ENCODE measurements at regions not wholly inside any gene's neighbourhood (a gene's known extent, or its start where the extent isn't known, plus 50 kb on each side); places are given as distances from the start of the nearest gene placed in this dataset.

DNA sequence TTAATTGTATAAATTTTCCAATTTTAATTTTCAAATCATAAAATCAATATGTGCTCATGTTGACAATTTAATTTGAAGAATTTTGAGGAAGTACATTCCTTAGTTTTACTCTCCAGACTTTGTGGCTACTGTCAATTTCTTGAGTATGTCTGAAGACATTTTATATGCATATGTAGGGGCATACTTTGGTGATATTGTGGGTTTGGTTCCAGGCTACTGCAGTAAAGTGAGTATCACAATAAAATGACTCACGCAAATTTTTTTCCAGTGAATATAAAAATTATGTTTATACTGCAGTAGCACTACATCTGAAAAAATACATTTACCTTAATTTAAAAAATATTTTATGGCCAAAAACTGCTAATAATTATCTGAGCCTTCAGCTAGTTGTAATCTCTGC is 123.2 kb upstream of the PLCL2 start:
- H3K9ac ChIP-seq (ENCODE audit: low read length): no peak overlapping the region
- H3F3A ChIP-seq (ENCODE audit: insufficient read depth, low read length, poor library complexity, severe bottlenecking): no peaks in the 10 kb centered on the region
- no peaks in the 10 kb centered on the region for H3K79me2 ChIP-seq (replicated peaks; ENCODE audit: insufficient read depth, low read length)
- H3K9me3 ChIP-seq (ENCODE audit: low read length): no peaks in the 10 kb centered on the region
- H3K27ac ChIP-seq (ENCODE audit: low read length): no peak overlapping the region
- no peaks in the 10 kb centered on the region for H3K9me2 ChIP-seq (ENCODE audit: insufficient read depth, low read length)
- no peaks in the 10 kb centered on the region for H3K27me3 ChIP-seq (ENCODE audit: insufficient read depth, low read depth, low read length)
- H3K4me3 ChIP-seq (ENCODE audit: low read length): no peak overlapping the region
- H3K4me2 ChIP-seq (ENCODE audit: low read length): no peak overlapping the region
- H4K20me1 ChIP-seq (ENCODE audit: insufficient read depth): no peaks in the 10 kb centered on the region
- H2AFZ ChIP-seq (ENCODE audit: low read depth, low read length): no peak overlapping the region
- no peaks in the 10 kb centered on the region for H3K36me3 ChIP-seq (ENCODE audit: insufficient read depth, low read length)
- TF ChIP-seq MXI1 (conservative IDR thresholded peaks at IDR 0.05; ENCODE audit: poor library complexity, severe bottlenecking): no peak
- no peak for TF ChIP-seq TAF1 (IDR thresholded peaks at IDR 0.05; ENCODE audit: low read depth)
- TF ChIP-seq EZH2 (IDR thresholded peaks at IDR 0.05; ENCODE audit: borderline replicate concordance, insufficient read depth, low read length, poor library complexity, severe bottlenecking): no peak
- no peak for TF ChIP-seq SMC3 (conservative IDR thresholded peaks at IDR 0.05; ENCODE audit: poor library complexity)
- TF ChIP-seq EP300 (conservative IDR thresholded peaks at IDR 0.05; ENCODE audit: poor library complexity, severe bottlenecking): no peak
- no peak for TF ChIP-seq POLR2AphosphoS5 (IDR thresholded peaks at IDR 0.05)
- TF ChIP-seq, protein P1, sequence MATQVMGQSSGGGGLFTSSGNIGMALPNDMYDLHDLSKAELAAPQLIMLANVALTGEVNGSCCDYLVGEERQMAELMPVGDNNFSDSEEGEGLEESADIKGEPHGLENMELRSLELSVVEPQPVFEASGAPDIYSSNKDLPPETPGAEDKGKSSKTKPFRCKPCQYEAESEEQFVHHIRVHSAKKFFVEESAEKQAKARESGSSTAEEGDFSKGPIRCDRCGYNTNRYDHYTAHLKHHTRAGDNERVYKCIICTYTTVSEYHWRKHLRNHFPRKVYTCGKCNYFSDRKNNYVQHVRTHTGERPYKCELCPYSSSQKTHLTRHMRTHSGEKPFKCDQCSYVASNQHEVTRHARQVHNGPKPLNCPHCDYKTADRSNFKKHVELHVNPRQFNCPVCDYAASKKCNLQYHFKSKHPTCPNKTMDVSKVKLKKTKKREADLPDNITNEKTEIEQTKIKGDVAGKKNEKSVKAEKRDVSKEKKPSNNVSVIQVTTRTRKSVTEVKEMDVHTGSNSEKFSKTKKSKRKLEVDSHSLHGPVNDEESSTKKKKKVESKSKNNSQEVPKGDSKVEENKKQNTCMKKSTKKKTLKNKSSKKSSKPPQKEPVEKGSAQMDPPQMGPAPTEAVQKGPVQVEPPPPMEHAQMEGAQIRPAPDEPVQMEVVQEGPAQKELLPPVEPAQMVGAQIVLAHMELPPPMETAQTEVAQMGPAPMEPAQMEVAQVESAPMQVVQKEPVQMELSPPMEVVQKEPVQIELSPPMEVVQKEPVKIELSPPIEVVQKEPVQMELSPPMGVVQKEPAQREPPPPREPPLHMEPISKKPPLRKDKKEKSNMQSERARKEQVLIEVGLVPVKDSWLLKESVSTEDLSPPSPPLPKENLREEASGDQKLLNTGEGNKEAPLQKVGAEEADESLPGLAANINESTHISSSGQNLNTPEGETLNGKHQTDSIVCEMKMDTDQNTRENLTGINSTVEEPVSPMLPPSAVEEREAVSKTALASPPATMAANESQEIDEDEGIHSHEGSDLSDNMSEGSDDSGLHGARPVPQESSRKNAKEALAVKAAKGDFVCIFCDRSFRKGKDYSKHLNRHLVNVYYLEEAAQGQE (IDR thresholded peaks at IDR 0.05; ENCODE audit: borderline replicate concordance): no peak
- TF ChIP-seq RAD21 (conservative IDR thresholded peaks at IDR 0.05): no peak
- TF ChIP-seq, protein P2, sequence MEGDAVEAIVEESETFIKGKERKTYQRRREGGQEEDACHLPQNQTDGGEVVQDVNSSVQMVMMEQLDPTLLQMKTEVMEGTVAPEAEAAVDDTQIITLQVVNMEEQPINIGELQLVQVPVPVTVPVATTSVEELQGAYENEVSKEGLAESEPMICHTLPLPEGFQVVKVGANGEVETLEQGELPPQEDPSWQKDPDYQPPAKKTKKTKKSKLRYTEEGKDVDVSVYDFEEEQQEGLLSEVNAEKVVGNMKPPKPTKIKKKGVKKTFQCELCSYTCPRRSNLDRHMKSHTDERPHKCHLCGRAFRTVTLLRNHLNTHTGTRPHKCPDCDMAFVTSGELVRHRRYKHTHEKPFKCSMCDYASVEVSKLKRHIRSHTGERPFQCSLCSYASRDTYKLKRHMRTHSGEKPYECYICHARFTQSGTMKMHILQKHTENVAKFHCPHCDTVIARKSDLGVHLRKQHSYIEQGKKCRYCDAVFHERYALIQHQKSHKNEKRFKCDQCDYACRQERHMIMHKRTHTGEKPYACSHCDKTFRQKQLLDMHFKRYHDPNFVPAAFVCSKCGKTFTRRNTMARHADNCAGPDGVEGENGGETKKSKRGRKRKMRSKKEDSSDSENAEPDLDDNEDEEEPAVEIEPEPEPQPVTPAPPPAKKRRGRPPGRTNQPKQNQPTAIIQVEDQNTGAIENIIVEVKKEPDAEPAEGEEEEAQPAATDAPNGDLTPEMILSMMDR (IDR thresholded peaks at IDR 0.05; ENCODE audit: poor library complexity, severe bottlenecking): no peak

DNA sequence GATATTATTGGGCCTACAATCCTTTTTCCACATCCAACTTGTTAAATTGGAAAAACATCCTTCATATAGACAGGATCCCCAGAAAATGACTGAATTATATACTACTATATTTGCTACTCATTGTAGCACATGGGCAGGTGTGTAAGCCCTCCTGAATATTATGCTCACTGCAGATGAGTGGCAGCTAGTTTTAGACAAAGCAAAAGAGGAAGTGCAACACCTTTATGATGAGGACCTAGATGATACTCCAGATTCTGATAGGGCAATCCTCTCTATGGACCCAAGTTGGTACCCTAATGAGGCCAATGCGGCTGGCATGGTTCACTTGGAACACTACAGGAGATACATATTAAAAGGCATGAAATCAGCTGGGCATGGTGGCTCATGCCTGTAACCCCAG is 119.1 kb upstream of the PLCL2 start:
- H2AFZ ChIP-seq (ENCODE audit: low read depth, low read length): no peak overlapping the region
- H3K9me2 ChIP-seq (ENCODE audit: insufficient read depth, low read length): no peaks in the 10 kb centered on the region
- no peak overlapping the region for H3K9ac ChIP-seq (ENCODE audit: low read length)
- H4K20me1 ChIP-seq (ENCODE audit: insufficient read depth): no peaks in the 10 kb centered on the region
- no peak for TF ChIP-seq SMC3 (conservative IDR thresholded peaks at IDR 0.05; ENCODE audit: poor library complexity)
- TF ChIP-seq, protein P2 (IDR thresholded peaks at IDR 0.05; ENCODE audit: poor library complexity, severe bottlenecking): no peak
- TF ChIP-seq MXI1 (conservative IDR thresholded peaks at IDR 0.05; ENCODE audit: poor library complexity, severe bottlenecking): no peak
- no peak for TF ChIP-seq EP300 (conservative IDR thresholded peaks at IDR 0.05; ENCODE audit: poor library complexity, severe bottlenecking)
- TF ChIP-seq TAF1 (IDR thresholded peaks at IDR 0.05; ENCODE audit: low read depth): no peak
- TF ChIP-seq POLR2AphosphoS5 (IDR thresholded peaks at IDR 0.05): no peak
- no peak for TF ChIP-seq RAD21 (conservative IDR thresholded peaks at IDR 0.05)
- no peak for TF ChIP-seq EZH2 (IDR thresholded peaks at IDR 0.05; ENCODE audit: borderline replicate concordance, insufficient read depth, low read length, poor library complexity, severe bottlenecking)
- TF ChIP-seq, protein P1 (IDR thresholded peaks at IDR 0.05; ENCODE audit: borderline replicate concordance): no peak
- H3K4me2 ChIP-seq (ENCODE audit: low read length): no peak overlapping the region
- H3F3A ChIP-seq (ENCODE audit: insufficient read depth, low read length, poor library complexity, severe bottlenecking): no peaks in the 10 kb centered on the region
- H3K27ac ChIP-seq (ENCODE audit: low read length): no peak overlapping the region
- H3K27me3 ChIP-seq (ENCODE audit: insufficient read depth, low read depth, low read length): no peaks in the 10 kb centered on the region
- H3K36me3 ChIP-seq (ENCODE audit: insufficient read depth, low read length): no peaks in the 10 kb centered on the region
- H3K79me2 ChIP-seq (replicated peaks; ENCODE audit: insufficient read depth, low read length): no peaks in the 10 kb centered on the region
- no peak overlapping the region for H3K4me3 ChIP-seq (ENCODE audit: low read length)
- H3K9me3 ChIP-seq (ENCODE audit: low read length): no peaks in the 10 kb centered on the region
